B cell (primary cell): ENCODE measurements at regions not wholly inside any gene's neighbourhood (a gene's known extent, or its start where the extent isn't known, plus 50 kb on each side); places are given as distances from the start of the nearest gene placed in this dataset.

Source experiments
- ATAC-seq: fragments of 200-7000 bp; cut with Tn5 transposase; one replicate; pipeline ENCODE4 v1.10.0; 2021; ENCODE audit warnings: low read depth, mild to moderate bottlenecking, moderate number of reproducible peaks, moderate library complexity
- CTCF ChIA-PET: fragments of 350-600 bp; sonication (Branson Sonifier 250); formaldehyde crosslinking; loops from one replicate; lab custom pipeline; 2021; ENCODE audit warnings: antibody characterized with exemption, inconsistent platforms; lab: Charles Lee
- POLR2A ChIA-PET: fragments of 350-600 bp; sonication (Branson Sonifier 250); formaldehyde crosslinking; loops from one replicate; lab custom pipeline; 2021; ENCODE audit warnings: antibody characterized with exemption; lab: Charles Lee
- DNase-seq: peaks from one replicate; pipeline ENCODE4 v3.0.0; 2013
- H2AFZ ChIP-seq: 2 replicates; pipeline ENCODE4 v1.6.1; 2012; ENCODE audit warnings: mild to moderate bottlenecking, low read depth, low read length; ENCODE audit not compliant: insufficient read depth, poor library complexity, severe bottlenecking
- H3K27ac ChIP-seq, 2 donors: 1 replicate in 1 of 2; 2 replicates in 1 of 2; pipeline ENCODE4 v1.5.1; 2012 to 2013; ENCODE audit warnings: low read length in 2 of 2, mild to moderate bottlenecking in 2 of 2, moderate library complexity in 1 of 2
- H3K27me3 ChIP-seq, 4 experiments: fragments of 200-600 bp in 1 of 4; sonication (generic) in 1 of 4; replicated peaks in 1 of 4; 1 replicate in 2 of 4; 2 replicates in 2 of 4; pipeline versions ENCODE4 v1.6.1 to v1.7.0; 2013 to 2016; ENCODE audit warnings: low read length in 3 of 4, mild to moderate bottlenecking in 2 of 4, mixed read lengths in 1 of 4, moderate library complexity in 1 of 4; ENCODE audit not compliant: insufficient read depth in 4 of 4, control insufficient read depth in 3 of 4; ENCODE audit errors: control extremely low read depth in 1 of 4
- H3K36me3 ChIP-seq, 2 experiments: replicated peaks in 1 of 2; 1 replicate in 1 of 2; 2 replicates in 1 of 2; pipeline versions ENCODE4 v1.6.1 to v1.7.1; 2013; ENCODE audit warnings: low read length in 1 of 2; ENCODE audit not compliant: insufficient read depth in 2 of 2, control insufficient read depth in 1 of 2; ENCODE audit errors: control extremely low read depth in 1 of 2, extremely low read depth in 1 of 2
- H3K4me1 ChIP-seq, 2 donors: fragments of 200-600 bp in 1 of 2; sonication (generic) in 1 of 2; 1 replicate in 1 of 2; 2 replicates in 1 of 2; pipeline versions ENCODE4 v1.5.1 to v1.6.1; 2013 to 2017; ENCODE audit warnings: low read length in 2 of 2; ENCODE audit not compliant: control insufficient read depth in 2 of 2, insufficient read depth in 2 of 2
- H3K4me2 ChIP-seq: replicated peaks from 2 replicates; pipeline ENCODE3; 2012; ENCODE audit warnings: mild to moderate bottlenecking, low read depth, low read length; ENCODE audit not compliant: poor library complexity, severe bottlenecking
- H3K4me3 ChIP-seq, 5 experiments: fragments of 200-600 bp in 1 of 5; sonication (generic) in 1 of 5; 1 replicate in 3 of 5; 2 replicates in 2 of 5; pipeline versions ENCODE4 v1.5.1 to v1.7.0; 2011 to 2016; ENCODE audit warnings: low read length in 4 of 5, mild to moderate bottlenecking in 4 of 5, low read depth in 2 of 5, control low read depth in 1 of 5, moderate library complexity in 1 of 5; ENCODE audit not compliant: insufficient read depth in 1 of 5; ENCODE audit errors: control extremely low read depth in 1 of 5, extremely low read depth in 1 of 5
- H3K79me2 ChIP-seq: fragments of 200-600 bp; sonication (generic); one replicate; pipeline ENCODE4 v1.6.0; 2016; ENCODE audit warnings: low read length; ENCODE audit not compliant: control insufficient read depth, insufficient read depth
- H3K9ac ChIP-seq: fragments of 200-600 bp; sonication (generic); 2 replicates; pipeline ENCODE4 v1.6.1; 2017; ENCODE audit warnings: mild to moderate bottlenecking, low read length, moderate library complexity
- H3K9me3 ChIP-seq, 3 donors: one replicate each; pipeline versions ENCODE4 v1.6.1 to v1.7.1; 2013; ENCODE audit warnings: low read length in 2 of 3; ENCODE audit not compliant: control insufficient read depth in 2 of 3, insufficient read depth in 1 of 3; ENCODE audit errors: control extremely low read depth in 1 of 3
- H4K20me1 ChIP-seq: 2 replicates; pipeline ENCODE4 v1.6.0; 2012; ENCODE audit warnings: mild to moderate bottlenecking, low read length; ENCODE audit not compliant: insufficient read depth, control insufficient read depth, poor library complexity, severe bottlenecking
- H3K27ac Mint-ChIP-seq: one replicate; pipeline ENCODE4 v1.8.0; 2021; ENCODE audit warnings: mixed read lengths
- H3K27me3 Mint-ChIP-seq: one replicate; pipeline ENCODE4 v1.8.0; 2021; ENCODE audit warnings: mixed read lengths
- H3K4me1 Mint-ChIP-seq: one replicate; pipeline ENCODE4 v1.8.0; 2021; ENCODE audit warnings: mixed read lengths
- H3K4me3 Mint-ChIP-seq: one replicate; pipeline ENCODE4 v1.8.0; 2021; ENCODE audit warnings: mixed read lengths
- H3K9me3 Mint-ChIP-seq: one replicate; pipeline ENCODE4 v1.8.0; 2022; ENCODE audit warnings: mixed read lengths; ENCODE audit not compliant: insufficient read depth
- EZH2 ChIP-seq: IDR thresholded peaks from 2 replicates; pipeline ENCODE4 v1.6.1; 2012; ENCODE audit warnings: borderline replicate concordance, low read depth, mild to moderate bottlenecking, moderate library complexity, low read length; ENCODE audit not compliant: insufficient read depth, poor library complexity, severe bottlenecking
- WGBS: methylation state at CpG from one replicate; pipeline ENCODE4 v1.1.5; 2013; ENCODE audit warnings: missing lambda C conversion rate; ENCODE audit not compliant: insufficient coverage; 5-methylcytosine and 5-hydroxymethylcytosine counted together
- intact Hi-C: fragments of 100-400 bp; cut with micrococcal nuclease; formaldehyde crosslinking; loops from one replicate; pipeline ENCODE4 v1.10.0; 2022
- TF ChIP-seq, protein P1 (sequence below): fragments of 200-600 bp; IDR thresholded peaks from one replicate; pipeline ENCODE4 v1.8.0; 2022; ENCODE audit warnings: antibody characterized with exemption, mild to moderate bottlenecking

DNA sequence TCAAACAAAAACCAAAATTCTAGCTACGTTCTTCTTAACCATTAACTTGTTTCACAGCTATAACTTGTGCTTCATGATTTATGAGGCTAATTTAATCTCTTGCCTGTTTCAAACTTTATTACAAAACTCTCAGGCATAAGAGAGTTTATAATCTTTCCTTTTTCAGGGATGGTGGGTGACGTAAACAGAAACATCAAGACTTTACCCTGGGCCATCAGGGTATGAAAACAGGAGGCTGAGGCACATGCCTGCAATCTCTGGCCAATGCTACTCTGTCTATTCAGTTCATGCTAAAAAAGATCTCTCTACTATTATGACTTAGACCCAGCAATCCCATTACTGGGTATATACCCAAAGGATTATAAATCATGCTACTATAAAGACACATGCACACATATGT, 55.9 kb upstream of the VWC2 start:
- Mint-ChIP-seq H3K27me3 (no peaks in the 10 kb centered on the region), H3K27ac (no peak overlapping the region), H3K4me3 (no peak overlapping the region), H3K4me1 (no peaks in the 10 kb centered on the region), H3K9me3 (no peaks in the 10 kb centered on the region)
- ATAC-seq (no peak), DNase-seq (no peak)
- Histone ChIP-seq H3K9me3 (no peaks in the 10 kb centered on the region), H3K4me2 (no peak overlapping the region), H3K27me3 (no peaks in the 10 kb centered on the region), H3K4me3 (no peak overlapping the region), H3K4me1 (no peaks in the 10 kb centered on the region), H3K27ac (no peak overlapping the region), H4K20me1 (no peaks in the 10 kb centered on the region), H3K36me3 (no peaks in the 10 kb centered on the region), H3K79me2 (no peaks in the 10 kb centered on the region), H2AFZ (no peak overlapping the region), H3K9ac (no peak overlapping the region)
- intact Hi-C loops = no loop called here
- no CpG with 5 or more reads among the region's 2 CpGs for WGBS
- POLR2A ChIA-PET = no interaction called here
- CTCF ChIA-PET = no interaction called here
- TF ChIP-seq, protein P1, sequence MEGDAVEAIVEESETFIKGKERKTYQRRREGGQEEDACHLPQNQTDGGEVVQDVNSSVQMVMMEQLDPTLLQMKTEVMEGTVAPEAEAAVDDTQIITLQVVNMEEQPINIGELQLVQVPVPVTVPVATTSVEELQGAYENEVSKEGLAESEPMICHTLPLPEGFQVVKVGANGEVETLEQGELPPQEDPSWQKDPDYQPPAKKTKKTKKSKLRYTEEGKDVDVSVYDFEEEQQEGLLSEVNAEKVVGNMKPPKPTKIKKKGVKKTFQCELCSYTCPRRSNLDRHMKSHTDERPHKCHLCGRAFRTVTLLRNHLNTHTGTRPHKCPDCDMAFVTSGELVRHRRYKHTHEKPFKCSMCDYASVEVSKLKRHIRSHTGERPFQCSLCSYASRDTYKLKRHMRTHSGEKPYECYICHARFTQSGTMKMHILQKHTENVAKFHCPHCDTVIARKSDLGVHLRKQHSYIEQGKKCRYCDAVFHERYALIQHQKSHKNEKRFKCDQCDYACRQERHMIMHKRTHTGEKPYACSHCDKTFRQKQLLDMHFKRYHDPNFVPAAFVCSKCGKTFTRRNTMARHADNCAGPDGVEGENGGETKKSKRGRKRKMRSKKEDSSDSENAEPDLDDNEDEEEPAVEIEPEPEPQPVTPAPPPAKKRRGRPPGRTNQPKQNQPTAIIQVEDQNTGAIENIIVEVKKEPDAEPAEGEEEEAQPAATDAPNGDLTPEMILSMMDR = no peak
- TF ChIP-seq EZH2 = no peak

DNA sequence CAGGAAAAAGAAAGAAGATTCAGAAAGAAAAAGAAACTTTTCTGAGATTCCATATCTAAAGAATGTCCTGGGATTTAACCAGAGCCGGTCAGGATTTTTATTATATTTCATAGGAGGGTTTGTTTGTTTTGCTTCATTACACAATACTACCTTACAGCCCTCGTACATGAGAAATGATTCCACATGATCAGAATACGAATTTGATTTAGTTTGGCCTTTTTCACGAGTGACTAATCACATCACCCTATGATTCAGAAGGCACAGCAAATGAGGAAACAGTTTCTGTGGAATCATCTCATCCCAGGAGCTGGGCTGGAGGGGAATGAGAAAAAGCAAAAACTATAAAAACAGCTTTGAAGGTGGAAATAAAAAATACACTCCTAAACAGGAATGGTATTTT, 54.7 kb upstream of the VWC2 start:
- H3K27me3 Mint-ChIP-seq = no peaks in the 10 kb centered on the region
- no peak for DNase-seq
- H3K9me3 Mint-ChIP-seq = no peaks in the 10 kb centered on the region
- WGBS = no CpG with 5 or more reads among the region's 4 CpGs
- ChIA-PET CTCF (no interaction called here), POLR2A (no interaction called here)
- ATAC-seq = no peak
- no peak overlapping the region for H3K9ac ChIP-seq
- H3K4me1 ChIP-seq = no peaks in the 10 kb centered on the region
- H3K4me1 Mint-ChIP-seq = no peaks in the 10 kb centered on the region
- TF ChIP-seq, protein P1 = no peak
- TF ChIP-seq EZH2 = no peak
- H3K27ac ChIP-seq = no peak overlapping the region
- no peaks in the 10 kb centered on the region for H3K27me3 ChIP-seq
- no peaks in the 10 kb centered on the region for H3K9me3 ChIP-seq
- no peak overlapping the region for H3K4me3 ChIP-seq
- H3K27ac Mint-ChIP-seq = no peak overlapping the region
- H3K79me2 ChIP-seq = no peaks in the 10 kb centered on the region
- no peak overlapping the region for H2AFZ ChIP-seq
- intact Hi-C loops = no loop called here
- no peak overlapping the region for H3K4me2 ChIP-seq
- H3K36me3 ChIP-seq = no peaks in the 10 kb centered on the region
- no peak overlapping the region for H3K4me3 Mint-ChIP-seq
- no peaks in the 10 kb centered on the region for H4K20me1 ChIP-seq
